B cell (primary cell): ENCODE measurements at regions not wholly inside any gene's neighbourhood (a gene's known extent, or its start where the extent isn't known, plus 50 kb on each side); places are given as distances from the start of the nearest gene placed in this dataset.

Source experiments
- EZH2 ChIP-seq: IDR thresholded peaks from 2 replicates; pipeline ENCODE4 v1.6.1; 2012; ENCODE audit warnings: borderline replicate concordance, low read depth, mild to moderate bottlenecking, moderate library complexity, low read length; ENCODE audit not compliant: insufficient read depth, poor library complexity, severe bottlenecking
- TF ChIP-seq, protein P1 (sequence below): fragments of 200-600 bp; IDR thresholded peaks from one replicate; pipeline ENCODE4 v1.8.0; 2022; ENCODE audit warnings: antibody characterized with exemption, mild to moderate bottlenecking

GRCh38 chr14:40093800-40094199 lies 661.6 kb upstream of the FBXO33 start:
- TF ChIP-seq, protein P1, sequence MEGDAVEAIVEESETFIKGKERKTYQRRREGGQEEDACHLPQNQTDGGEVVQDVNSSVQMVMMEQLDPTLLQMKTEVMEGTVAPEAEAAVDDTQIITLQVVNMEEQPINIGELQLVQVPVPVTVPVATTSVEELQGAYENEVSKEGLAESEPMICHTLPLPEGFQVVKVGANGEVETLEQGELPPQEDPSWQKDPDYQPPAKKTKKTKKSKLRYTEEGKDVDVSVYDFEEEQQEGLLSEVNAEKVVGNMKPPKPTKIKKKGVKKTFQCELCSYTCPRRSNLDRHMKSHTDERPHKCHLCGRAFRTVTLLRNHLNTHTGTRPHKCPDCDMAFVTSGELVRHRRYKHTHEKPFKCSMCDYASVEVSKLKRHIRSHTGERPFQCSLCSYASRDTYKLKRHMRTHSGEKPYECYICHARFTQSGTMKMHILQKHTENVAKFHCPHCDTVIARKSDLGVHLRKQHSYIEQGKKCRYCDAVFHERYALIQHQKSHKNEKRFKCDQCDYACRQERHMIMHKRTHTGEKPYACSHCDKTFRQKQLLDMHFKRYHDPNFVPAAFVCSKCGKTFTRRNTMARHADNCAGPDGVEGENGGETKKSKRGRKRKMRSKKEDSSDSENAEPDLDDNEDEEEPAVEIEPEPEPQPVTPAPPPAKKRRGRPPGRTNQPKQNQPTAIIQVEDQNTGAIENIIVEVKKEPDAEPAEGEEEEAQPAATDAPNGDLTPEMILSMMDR = no peak
- TF ChIP-seq EZH2 = no peak
